PFSK-1 (cell line): ENCODE measurements at regions not wholly inside any gene's neighbourhood (a gene's known extent, or its start where the extent isn't known, plus 50 kb on each side); places are given as distances from the start of the nearest gene placed in this dataset.

Source experiments
- FOXP2 ChIP-seq: optimal IDR thresholded peaks from 2 replicates; pipeline ENCODE3; 2011; ENCODE audit warnings: borderline replicate concordance, control low read depth, inconsistent platforms; ENCODE audit not compliant: insufficient read depth; ENCODE audit errors: extremely low read length, extremely low read depth
- POLR2AphosphoS5 ChIP-seq: IDR thresholded peaks from 2 replicates; pipeline ENCODE4 v1.6.1; 2012; ENCODE audit warnings: low read depth, mild to moderate bottlenecking, control low read depth, low read length, moderate library complexity
- SIN3A ChIP-seq: IDR thresholded peaks from 2 replicates; pipeline ENCODE4 v1.6.1; 2012; ENCODE audit warnings: mild to moderate bottlenecking, low read length, moderate library complexity, borderline replicate concordance; ENCODE audit not compliant: insufficient read depth
- TAF1 ChIP-seq: IDR thresholded peaks from 2 replicates; pipeline ENCODE4 v1.6.1; 2012; ENCODE audit warnings: low read length, control low read depth, borderline replicate concordance; ENCODE audit not compliant: insufficient read depth
- TF ChIP-seq, protein P1 (sequence below), 2 experiments: IDR thresholded peaks; 2 replicates each; pipeline versions ENCODE4 v1.6.1 to v1.8.0; 2011 to 2012; ENCODE audit warnings: low read depth in 2 of 2, low read length in 2 of 2, control low read depth in 1 of 2, inconsistent platforms in 1 of 2, mild to moderate bottlenecking in 1 of 2, moderate library complexity in 1 of 2; ENCODE audit not compliant: insufficient read depth in 1 of 2

DNA sequence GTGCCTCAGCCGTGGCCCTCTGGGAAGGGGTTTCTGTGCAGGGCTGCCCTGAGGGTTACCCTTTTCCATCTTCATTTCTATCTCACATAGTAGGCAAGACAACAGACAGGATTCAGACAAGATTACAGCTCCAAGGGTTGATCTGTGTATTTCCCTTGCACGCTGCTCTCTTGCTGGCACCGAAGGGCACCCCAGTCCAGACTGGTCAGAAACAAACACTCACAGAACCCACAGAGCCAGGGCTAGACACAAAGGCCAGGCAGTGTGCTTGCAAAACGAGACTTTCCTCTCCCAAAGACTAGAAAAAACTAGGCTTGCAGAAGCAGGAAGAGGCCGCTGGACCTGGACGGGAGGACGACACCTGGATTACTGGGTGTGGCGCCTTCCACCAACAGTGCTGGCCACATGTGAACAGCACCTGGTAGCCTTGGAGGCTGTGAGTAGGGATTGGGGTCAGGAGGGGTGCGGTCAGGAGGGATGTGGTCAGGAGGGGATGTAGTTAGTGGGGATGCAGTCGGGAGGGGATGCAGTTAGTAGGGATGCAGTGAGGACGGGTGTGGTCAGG lies 96.8 kb downstream of the BDH1 start:
- TF ChIP-seq FOXP2: no peak
- no peak for TF ChIP-seq POLR2AphosphoS5
- TF ChIP-seq SIN3A: no peak
- TF ChIP-seq TAF1: no peak
- TF ChIP-seq, protein P1, sequence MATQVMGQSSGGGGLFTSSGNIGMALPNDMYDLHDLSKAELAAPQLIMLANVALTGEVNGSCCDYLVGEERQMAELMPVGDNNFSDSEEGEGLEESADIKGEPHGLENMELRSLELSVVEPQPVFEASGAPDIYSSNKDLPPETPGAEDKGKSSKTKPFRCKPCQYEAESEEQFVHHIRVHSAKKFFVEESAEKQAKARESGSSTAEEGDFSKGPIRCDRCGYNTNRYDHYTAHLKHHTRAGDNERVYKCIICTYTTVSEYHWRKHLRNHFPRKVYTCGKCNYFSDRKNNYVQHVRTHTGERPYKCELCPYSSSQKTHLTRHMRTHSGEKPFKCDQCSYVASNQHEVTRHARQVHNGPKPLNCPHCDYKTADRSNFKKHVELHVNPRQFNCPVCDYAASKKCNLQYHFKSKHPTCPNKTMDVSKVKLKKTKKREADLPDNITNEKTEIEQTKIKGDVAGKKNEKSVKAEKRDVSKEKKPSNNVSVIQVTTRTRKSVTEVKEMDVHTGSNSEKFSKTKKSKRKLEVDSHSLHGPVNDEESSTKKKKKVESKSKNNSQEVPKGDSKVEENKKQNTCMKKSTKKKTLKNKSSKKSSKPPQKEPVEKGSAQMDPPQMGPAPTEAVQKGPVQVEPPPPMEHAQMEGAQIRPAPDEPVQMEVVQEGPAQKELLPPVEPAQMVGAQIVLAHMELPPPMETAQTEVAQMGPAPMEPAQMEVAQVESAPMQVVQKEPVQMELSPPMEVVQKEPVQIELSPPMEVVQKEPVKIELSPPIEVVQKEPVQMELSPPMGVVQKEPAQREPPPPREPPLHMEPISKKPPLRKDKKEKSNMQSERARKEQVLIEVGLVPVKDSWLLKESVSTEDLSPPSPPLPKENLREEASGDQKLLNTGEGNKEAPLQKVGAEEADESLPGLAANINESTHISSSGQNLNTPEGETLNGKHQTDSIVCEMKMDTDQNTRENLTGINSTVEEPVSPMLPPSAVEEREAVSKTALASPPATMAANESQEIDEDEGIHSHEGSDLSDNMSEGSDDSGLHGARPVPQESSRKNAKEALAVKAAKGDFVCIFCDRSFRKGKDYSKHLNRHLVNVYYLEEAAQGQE (IDR thresholded peaks at IDR 0.05; ENCODE audit: insufficient read depth in 1 of 2, low read depth in 2 of 2, low read length in 2 of 2): no peak

DNA sequence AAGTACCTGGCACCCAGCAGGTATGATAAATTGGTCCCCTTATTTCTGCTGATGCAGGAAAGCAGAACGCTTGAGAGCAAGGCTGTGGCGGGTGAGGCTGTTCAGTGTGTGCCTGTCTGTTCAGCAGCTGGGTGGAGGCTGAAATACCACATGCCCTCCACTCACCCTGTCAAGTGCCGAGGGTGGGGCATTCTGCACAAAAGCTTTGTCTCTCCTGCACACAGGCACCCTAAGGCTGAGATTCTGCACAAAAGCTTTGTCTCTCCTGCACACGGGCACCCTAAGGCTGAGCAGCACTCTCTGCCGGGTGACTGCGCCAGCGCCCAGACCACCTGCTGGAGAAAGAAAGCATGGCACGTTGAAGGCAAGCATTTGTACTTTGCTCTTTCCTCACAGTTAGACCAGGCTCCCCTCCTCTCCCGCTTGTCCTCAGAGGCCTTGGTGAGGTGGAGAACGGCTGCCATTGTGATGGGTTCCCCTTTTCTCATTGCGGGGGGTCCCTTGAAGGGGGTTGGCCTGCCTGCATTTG lies 97.5 kb downstream of the BDH1 start:
- TF ChIP-seq, protein P1 (IDR thresholded peaks at IDR 0.05; ENCODE audit: insufficient read depth in 1 of 2, low read depth in 2 of 2, low read length in 2 of 2): no peak
- no peak for TF ChIP-seq FOXP2
- TF ChIP-seq POLR2AphosphoS5: no peak
- no peak for TF ChIP-seq TAF1
- TF ChIP-seq SIN3A: no peak

- TF ChIP-seq FOXP2 (peak; percentile 45), TAF1 (no peak), POLR2AphosphoS5 (peak; percentile 64)
- TF ChIP-seq, protein P1 (IDR thresholded peaks at IDR 0.05; ENCODE audit: insufficient read depth in 1 of 2, low read depth in 2 of 2, low read length in 2 of 2): no peak
These were observed 99.3 kb downstream of the BDH1 start for GRCh38 chr3:197456261-197457091.

GRCh38 chr3:197454014-197454413 lies 101.8 kb downstream of the BDH1 start:
- TF ChIP-seq, protein P1 (IDR thresholded peaks at IDR 0.05; ENCODE audit: insufficient read depth in 1 of 2, low read depth in 2 of 2, low read length in 2 of 2): no peak
- no peak for TF ChIP-seq TAF1
- TF ChIP-seq SIN3A: no peak
- no peak for TF ChIP-seq FOXP2
- no peak for TF ChIP-seq POLR2AphosphoS5
